Inflammatory macrophage treated with lipopolysaccharide for 1 hour (primary cell): ENCODE measurements at regions not wholly inside any gene's neighbourhood (a gene's known extent, or its start where the extent isn't known, plus 50 kb on each side); places are given as distances from the start of the nearest gene placed in this dataset.

Experiments used
- DNase-seq, 2 donors: peaks; one replicate each; pipeline ENCODE4 v3.0.0-alpha.2; 2020 to 2022

GRCh38 chr11:127926721-127927120 is 660.6 kb downstream of the ETS1 start:
- DNase-seq, result no peak

- no peak for DNase-seq
Observed at GRCh38 chr11:127925475-127925874, 661.9 kb downstream of the ETS1 start.

GRCh38 chr11:127919206-127920000 is 668.0 kb downstream of the ETS1 start:
- DNase-seq, result peak; percentile 0 to 12

- DNase-seq, result no peak
Observed at GRCh38 chr11:127902382-127902781, 685.0 kb downstream of the ETS1 start.

- no peak for DNase-seq
Observed at GRCh38 chr11:127898422-127899365, 688.7 kb downstream of the ETS1 start.

GRCh38 chr11:127895776-127896175 is 691.6 kb downstream of the ETS1 start:
- no peak for DNase-seq

- DNase-seq, result no peak
Observed at GRCh38 chr11:127894316-127894715, 693.0 kb downstream of the ETS1 start.

GRCh38 chr11:127890030-127890615 is 697.2 kb downstream of the ETS1 start:
- no peak for DNase-seq

- no peak for DNase-seq
Observed at GRCh38 chr11:127888386-127888785, 699.0 kb downstream of the ETS1 start.

GRCh38 chr11:127875131-127875530 is 712.2 kb downstream of the ETS1 start:
- no peak for DNase-seq

GRCh38 chr11:127873478-127873877 is 713.9 kb downstream of the ETS1 start:
- no peak for DNase-seq

GRCh38 chr11:127866109-127866508 is 721.2 kb downstream of the ETS1 start:
- no peak for DNase-seq

- no peak for DNase-seq
Observed at GRCh38 chr11:127864861-127865260, 722.5 kb downstream of the ETS1 start.

- no peak for DNase-seq
Observed at GRCh38 chr11:127862406-127862805, 725.0 kb downstream of the ETS1 start.

GRCh38 chr11:127859941-127860354 is 727.4 kb downstream of the ETS1 start:
- no peak for DNase-seq

- DNase-seq, result no peak
Observed at GRCh38 chr11:127844876-127845275, 742.5 kb downstream of the ETS1 start.

GRCh38 chr11:127843483-127844396 is 743.6 kb downstream of the ETS1 start:
- DNase-seq, result peak; percentile 11 to 66

- DNase-seq, result no peak
Observed at GRCh38 chr11:127825183-127825582, 762.2 kb downstream of the ETS1 start.

- DNase-seq, result no peak
Observed at GRCh38 chr11:127818625-127819024, 768.7 kb downstream of the ETS1 start.

- no peak for DNase-seq
Observed at GRCh38 chr11:127816962-127817361, 770.4 kb downstream of the ETS1 start.

- no peak for DNase-seq
Observed at GRCh38 chr11:127815331-127815730, 772.0 kb downstream of the ETS1 start.

- DNase-seq, result no peak
Observed at GRCh38 chr11:127806501-127806900, 780.9 kb downstream of the ETS1 start.
